ENCODE measurements at regions not wholly inside any gene's neighbourhood (a gene's known extent, or its start where the extent isn't known, plus 50 kb on each side); places are given as distances from the start of the nearest gene placed in this dataset.

DNA sequence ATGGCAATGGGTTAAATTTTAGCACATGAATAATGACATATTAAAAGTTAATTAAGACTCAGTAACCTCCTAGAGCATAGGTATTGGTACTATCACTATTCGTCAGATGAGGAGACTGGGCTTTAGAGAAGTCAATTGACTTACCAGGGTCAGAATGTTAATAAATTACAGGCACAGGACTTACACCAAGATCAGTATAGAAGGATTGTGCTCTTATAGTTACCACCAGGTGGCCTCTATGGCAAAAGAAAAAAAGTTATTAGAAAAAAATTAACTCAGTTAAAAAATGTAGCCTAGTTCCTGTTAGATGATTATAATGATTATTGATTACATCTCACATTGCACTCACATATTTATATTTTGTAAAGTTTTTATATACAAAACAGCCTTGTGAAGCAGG lies 1163.7 kb downstream of the FAM181B start:
- no peak for DNase-seq (ENCODE audit: low read depth, low spot score)
- FAIRE-seq = no peak
- no peaks in the 10 kb centered on the region for H4K20me1 ChIP-seq (replicated peaks; ENCODE audit: control insufficient read depth, extremely low read depth, insufficient read depth, low read length)
- no peaks in the 10 kb centered on the region for H3K4me1 ChIP-seq (ENCODE audit: control insufficient read depth, extremely low read depth, insufficient read depth, low read length)
- no peak overlapping the region for H3K27ac ChIP-seq (ENCODE audit: insufficient read depth, low read depth, low read length)
- H3K4me3 ChIP-seq (replicated peaks in 1 of 3; ENCODE audit: insufficient read depth in 1 of 3, low read depth in 1 of 3, low read length in 3 of 3) = no peak overlapping the region
- H3K4me2 ChIP-seq (ENCODE audit: insufficient read depth, low read length) = no peak overlapping the region
- no peaks in the 10 kb centered on the region for H3K36me3 ChIP-seq (ENCODE audit: control insufficient read depth in 2 of 2, extremely low read depth in 1 of 2, insufficient read depth in 2 of 2, low read length in 2 of 2)
- TF ChIP-seq MYC (IDR thresholded peaks at IDR 0.05; ENCODE audit: low read depth, low read length) = no peak
- no peak for TF ChIP-seq JUN (IDR thresholded peaks at IDR 0.05; ENCODE audit: borderline replicate concordance, insufficient read depth, insufficient read length, low read depth)
- TF ChIP-seq POLR2AphosphoS5 (IDR thresholded peaks at IDR 0.05; ENCODE audit: insufficient read depth, low read depth, low read length) = no peak
- TF ChIP-seq, protein P1, sequence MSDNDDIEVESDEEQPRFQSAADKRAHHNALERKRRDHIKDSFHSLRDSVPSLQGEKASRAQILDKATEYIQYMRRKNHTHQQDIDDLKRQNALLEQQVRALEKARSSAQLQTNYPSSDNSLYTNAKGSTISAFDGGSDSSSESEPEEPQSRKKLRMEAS (IDR thresholded peaks at IDR 0.05; ENCODE audit: insufficient read depth, insufficient read length) = no peak
- TF ChIP-seq, protein P2, sequence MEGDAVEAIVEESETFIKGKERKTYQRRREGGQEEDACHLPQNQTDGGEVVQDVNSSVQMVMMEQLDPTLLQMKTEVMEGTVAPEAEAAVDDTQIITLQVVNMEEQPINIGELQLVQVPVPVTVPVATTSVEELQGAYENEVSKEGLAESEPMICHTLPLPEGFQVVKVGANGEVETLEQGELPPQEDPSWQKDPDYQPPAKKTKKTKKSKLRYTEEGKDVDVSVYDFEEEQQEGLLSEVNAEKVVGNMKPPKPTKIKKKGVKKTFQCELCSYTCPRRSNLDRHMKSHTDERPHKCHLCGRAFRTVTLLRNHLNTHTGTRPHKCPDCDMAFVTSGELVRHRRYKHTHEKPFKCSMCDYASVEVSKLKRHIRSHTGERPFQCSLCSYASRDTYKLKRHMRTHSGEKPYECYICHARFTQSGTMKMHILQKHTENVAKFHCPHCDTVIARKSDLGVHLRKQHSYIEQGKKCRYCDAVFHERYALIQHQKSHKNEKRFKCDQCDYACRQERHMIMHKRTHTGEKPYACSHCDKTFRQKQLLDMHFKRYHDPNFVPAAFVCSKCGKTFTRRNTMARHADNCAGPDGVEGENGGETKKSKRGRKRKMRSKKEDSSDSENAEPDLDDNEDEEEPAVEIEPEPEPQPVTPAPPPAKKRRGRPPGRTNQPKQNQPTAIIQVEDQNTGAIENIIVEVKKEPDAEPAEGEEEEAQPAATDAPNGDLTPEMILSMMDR (IDR thresholded peaks at IDR 0.05; ENCODE audit: extremely low read depth in 1 of 2, insufficient read depth in 1 of 2, low read depth in 1 of 2, low read length in 2 of 2) = no peak
- no peak for TF ChIP-seq GATA2 (IDR thresholded peaks at IDR 0.05; ENCODE audit: insufficient read depth, insufficient read length, low read depth, low read length)
- no peak for TF ChIP-seq FOS (IDR thresholded peaks at IDR 0.05; ENCODE audit: borderline replicate concordance, insufficient read depth, low read length)
- TF ChIP-seq POLR2A (IDR thresholded peaks at IDR 0.05; ENCODE audit: low read depth, low read length) = no peak
- no peak for TF ChIP-seq EZH2 (IDR thresholded peaks at IDR 0.05; ENCODE audit: borderline replicate concordance, low read depth, low read length, severe bottlenecking)
- CTCF ChIA-PET = no interaction called here
- no TSS peak for BruUV-seq (replicated peaks)
- dilution Hi-C loops (cut with MboI; ENCODE audit: extremely low pct_ligation_motif_present, low sequenced_read_pairs) (no loop called here), intact Hi-C loops (cut with micrococcal nuclease) (no loop called here)
- no peaks in the 10 kb centered on the region for H3K79me2 ChIP-seq (ENCODE audit: control insufficient read depth, insufficient read depth, low read length)
- no peaks in the 10 kb centered on the region for H3K9me1 ChIP-seq (replicated peaks; ENCODE audit: control insufficient read depth, extremely low read depth, insufficient read depth, low read length)
- no peaks in the 10 kb centered on the region for H3K27me3 ChIP-seq (ENCODE audit: control insufficient read depth in 2 of 2, insufficient read depth in 2 of 2, low read length in 2 of 2)
- H3K9ac ChIP-seq (replicated peaks; ENCODE audit: extremely low read depth, insufficient read depth, low read length) = no peak overlapping the region
- no peaks in the 10 kb centered on the region for H3K9me3 ChIP-seq (replicated peaks; ENCODE audit: control insufficient read depth, insufficient read depth, low read length)
- POLR2A ChIA-PET = no interaction called here
- no peak overlapping the region for H2AFZ ChIP-seq (ENCODE audit: low read depth, low read length)
